ENCODE measurements at regions not wholly inside any gene's neighbourhood (a gene's known extent, or its start where the extent isn't known, plus 50 kb on each side); places are given as distances from the start of the nearest gene placed in this dataset.

- no peak overlapping the region for H3K4ac ChIP-seq (ENCODE audit: low read depth, low read length)
Measured at GRCh38 chr7:83751217-83751616, 102.3 kb upstream of the SEMA3E start.

More at GRCh38 chr7:83751217-83751616, 102.3 kb upstream of the SEMA3E start:
- Histone ChIP-seq H3K56ac (ENCODE audit: insufficient read length, low read depth, low read length) (no peak overlapping the region), H3K27ac (ENCODE audit: insufficient read length, low read depth, low read length) (no peak overlapping the region), H2BK20ac (ENCODE audit: low read depth, low read length, poor library complexity, severe bottlenecking) (no peak overlapping the region), H2BK12ac (ENCODE audit: insufficient read length, low read depth, low read length) (no peak overlapping the region), H4K20me1 (ENCODE audit: control insufficient read depth, insufficient read depth, insufficient read length) (no peaks in the 10 kb centered on the region), H3K4me2 (ENCODE audit: insufficient read depth, insufficient read length, low read length) (no peak overlapping the region), H3K14ac (ENCODE audit: insufficient read depth, low read length) (no peak overlapping the region), H3K23ac (ENCODE audit: insufficient read length, low read depth, low read length) (no peak overlapping the region), H2AK5ac (ENCODE audit: insufficient read length, low read length) (no peak overlapping the region), H3K27me3 (ENCODE audit: insufficient read depth, low read length) (no peaks in the 10 kb centered on the region), H3K9me3 (ENCODE audit: control insufficient read depth, low read depth, low read length) (peaks cover 7% of the 10 kb centered on the region), H3T11ph (ENCODE audit: low read length) (no peak overlapping the region), H3K79me1 (ENCODE audit: insufficient read depth, low read depth, low read length, poor library complexity, severe bottlenecking) (no peaks in the 10 kb centered on the region), H3K23me2 (ENCODE audit: insufficient read length, low read depth, low read length, poor library complexity, severe bottlenecking) (no peaks in the 10 kb centered on the region), H3K9ac (ENCODE audit: extremely low read depth, insufficient read length, low read length) (no peak overlapping the region), H3K4me1 (ENCODE audit: insufficient read depth, low read length) (no peaks in the 10 kb centered on the region), H3K18ac (ENCODE audit: insufficient read length, low read depth, low read length) (no peak overlapping the region), H2BK15ac (ENCODE audit: low read depth, low read length) (no peak overlapping the region), H2BK5ac (ENCODE audit: insufficient read length, low read length) (no peak overlapping the region), H3K79me2 (ENCODE audit: insufficient read depth, low read length) (no peaks in the 10 kb centered on the region), H4K91ac (ENCODE audit: insufficient read length, low read depth, low read length) (no peak overlapping the region), H4K5ac (ENCODE audit: insufficient read length, low read depth, low read length) (no peak overlapping the region), H2BK120ac (ENCODE audit: low read depth, low read length, poor library complexity, severe bottlenecking) (no peak overlapping the region), H2AFZ (ENCODE audit: low read length) (no peak overlapping the region), H4K8ac (replicated peaks; ENCODE audit: insufficient read length, low read depth, low read length) (no peak overlapping the region)
- Mint-ChIP-seq H3K4me1 (no peaks in the 10 kb centered on the region), H3K4me3 (no peak overlapping the region), H3K27me3 (ENCODE audit: low read depth) (no peaks in the 10 kb centered on the region), H3K27ac (no peak overlapping the region), H3K9me3 (peaks cover 35 to 36% of the 10 kb centered on the region in 2 experiments), H3K36me3 (ENCODE audit: insufficient read depth in 1 of 3, low read depth in 3 of 3) (peaks cover 16 to 38% (median 18%) of the 10 kb centered on the region in 3 experiments)
- TF ChIP-seq CTCF (conservative IDR thresholded peaks at IDR 0.05): no peak
- DNase-seq: no peak
- no CpG with 5 or more reads among the region's 1 CpG for WGBS (ENCODE audit: extremely low coverage, insufficient read length, low lambda C conversion rate)

Data from H9 (cell line).